HG03342 (cell line): ENCODE measurements at regions not wholly inside any gene's neighbourhood (a gene's known extent, or its start where the extent isn't known, plus 50 kb on each side); places are given as distances from the start of the nearest gene placed in this dataset.

Experiments
- ATAC-seq: cut with Tn5 transposase; IDR thresholded peaks from one replicate; pipeline ENCODE4 v1.9.1; 2021; ENCODE audit warnings: mild to moderate bottlenecking, moderate library complexity; ENCODE audit not compliant: unreplicated experiment

DNA sequence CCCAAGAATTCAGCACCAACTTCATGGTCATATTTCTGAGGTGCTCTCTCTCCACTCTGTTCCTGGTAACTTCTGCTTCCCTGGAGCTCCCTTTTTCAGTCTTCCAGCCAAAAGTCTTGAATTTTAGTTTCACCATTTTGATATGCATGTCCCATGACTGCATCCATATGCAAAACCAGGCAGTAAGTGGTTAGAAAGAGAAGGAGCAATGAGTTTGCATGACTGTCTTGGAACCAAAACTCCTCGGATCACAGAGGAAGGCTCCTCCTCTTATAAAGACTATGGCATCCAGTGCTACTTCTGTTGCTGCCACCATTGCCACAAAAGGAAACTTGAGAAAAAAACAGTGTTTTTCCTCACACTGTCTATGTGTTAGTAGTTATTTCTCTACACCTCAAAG, 269.1 kb upstream of the GLI3 start:
- ATAC-seq, result no peak

DNA sequence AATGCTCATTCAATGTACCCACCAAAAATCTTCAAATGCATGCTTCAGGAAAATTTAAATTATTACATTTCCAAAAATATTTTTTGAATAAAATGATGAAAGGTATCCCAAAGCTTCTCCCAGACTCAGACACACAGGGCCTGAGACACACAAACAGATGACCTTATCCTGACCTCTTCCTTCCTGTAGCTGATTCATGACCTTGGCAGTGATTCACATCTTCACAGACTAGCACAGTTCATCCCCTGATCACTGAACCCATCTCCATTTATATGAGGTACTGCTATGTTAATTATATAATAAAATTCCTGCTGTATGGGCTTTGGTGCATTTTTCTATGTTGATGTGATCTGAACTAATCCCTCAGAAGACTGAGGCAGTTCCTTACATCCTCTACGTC, 265.0 kb upstream of the GLI3 start:
- no peak for ATAC-seq

DNA sequence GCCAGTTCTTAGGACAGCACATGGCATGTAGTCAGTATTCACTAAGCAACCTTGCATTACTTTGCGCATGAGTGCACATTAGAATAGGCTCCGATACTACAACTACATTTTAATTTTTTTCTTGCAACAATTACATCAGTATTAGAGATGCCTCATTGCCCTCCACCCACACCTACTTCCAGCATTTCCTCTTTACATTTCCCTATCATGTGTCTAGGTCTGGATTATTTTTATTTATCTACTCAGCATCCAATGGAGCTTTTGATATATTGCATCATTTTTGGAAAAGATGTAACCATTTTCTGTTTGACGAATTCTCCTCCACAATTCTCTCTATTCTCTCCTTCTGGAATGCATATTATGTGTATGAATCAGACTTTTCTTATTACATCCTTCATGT, 258.2 kb upstream of the GLI3 start:
- no peak for ATAC-seq

DNA sequence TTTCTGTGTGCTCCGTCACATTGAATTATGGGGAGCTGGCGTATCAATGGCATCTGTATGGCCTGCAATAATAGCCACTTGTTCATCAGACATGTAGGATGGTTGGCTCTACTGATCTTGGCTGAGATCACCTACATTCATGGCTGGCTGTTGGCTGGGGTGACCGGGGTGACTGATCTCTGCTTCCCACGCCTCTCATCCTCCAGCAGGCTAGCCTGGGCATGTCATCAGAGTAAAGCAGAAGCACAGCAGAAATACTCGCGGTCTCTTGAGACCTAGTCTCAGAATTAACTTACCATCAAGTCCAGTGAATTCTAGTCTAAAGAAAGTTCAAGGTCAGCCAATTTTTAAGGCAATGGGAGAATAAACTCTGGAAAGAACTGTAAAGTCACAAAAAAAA, 257.7 kb upstream of the GLI3 start:
- ATAC-seq, result no peak

DNA sequence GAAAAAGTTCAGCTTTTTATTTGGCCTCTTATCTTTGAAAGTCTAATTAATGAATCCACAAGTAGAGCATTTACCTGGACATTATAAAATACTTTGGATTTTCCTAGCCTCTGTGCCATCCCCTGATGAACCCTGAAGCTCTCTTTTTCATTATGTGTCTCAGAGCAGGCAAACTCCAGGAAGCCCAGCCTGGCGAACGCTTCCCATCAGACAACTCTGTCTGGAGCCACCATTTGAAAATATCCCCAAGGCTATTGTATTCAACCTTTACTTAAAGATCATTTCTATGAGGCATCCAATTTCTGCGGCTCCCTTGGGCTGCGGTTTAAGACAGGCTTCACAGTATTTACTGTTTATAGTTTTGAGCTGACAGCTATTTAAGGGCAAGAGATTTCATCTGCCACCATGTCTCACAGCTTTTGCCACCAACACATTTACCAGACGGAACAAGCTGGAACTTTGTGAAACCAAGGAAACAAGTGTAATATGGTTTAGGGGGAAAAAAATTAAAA, 257.2 kb upstream of the GLI3 start:
- no peak for ATAC-seq

DNA sequence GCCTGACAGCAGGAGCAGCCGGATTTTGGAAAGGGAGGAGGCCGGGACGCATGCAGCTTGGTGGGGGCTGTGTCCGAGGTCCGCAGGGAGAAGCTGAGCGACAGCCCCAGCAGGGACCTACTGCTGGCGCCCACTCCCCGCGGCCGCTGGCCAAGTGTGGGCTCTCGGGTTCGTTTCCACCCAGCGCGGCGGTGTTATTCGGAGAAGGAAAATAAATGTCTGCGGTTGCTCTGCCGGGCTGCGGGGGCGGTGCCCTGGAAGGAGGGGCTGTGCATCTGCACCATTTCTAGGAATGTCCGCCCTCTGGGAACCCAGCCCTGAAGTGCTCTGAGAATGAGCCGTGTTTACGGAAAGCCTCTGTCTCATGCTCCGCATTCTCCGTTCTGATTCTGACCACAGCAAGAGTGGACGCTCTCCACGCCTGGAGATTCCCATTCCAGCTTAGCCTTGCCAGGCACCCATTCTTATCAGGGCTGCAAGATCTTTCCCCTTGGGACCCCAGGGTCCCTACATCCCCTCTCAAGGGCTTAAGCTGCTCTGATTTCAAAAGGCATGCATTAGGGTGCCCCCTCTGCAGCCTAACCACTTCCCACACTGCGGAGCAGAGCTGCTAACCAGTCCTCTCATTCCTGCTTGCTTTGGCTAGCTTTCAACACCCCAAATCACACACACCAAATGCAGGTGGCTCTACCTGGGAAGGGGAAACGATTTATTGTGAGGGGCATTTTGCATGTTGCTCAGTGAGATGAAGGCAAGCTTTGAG, 256.6 kb upstream of the GLI3 start:
- ATAC-seq, result no peak

DNA sequence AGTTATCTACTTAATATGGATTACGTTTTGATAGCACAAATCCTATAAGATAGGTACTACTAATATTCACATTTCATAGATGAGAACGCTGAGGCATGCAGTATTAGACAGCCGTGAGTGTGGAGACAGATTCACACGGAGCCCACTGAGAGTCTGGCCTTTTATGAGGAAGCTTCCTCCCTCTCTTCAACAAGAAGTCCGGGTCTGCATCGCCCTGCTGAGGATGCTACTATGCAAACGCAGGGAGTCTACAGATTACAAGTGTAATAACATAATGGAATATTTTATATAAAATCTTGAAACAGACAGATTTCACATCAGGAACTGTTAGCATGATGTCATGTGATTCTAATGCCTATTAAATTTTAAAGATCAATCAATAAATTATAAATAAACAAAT, 255.9 kb upstream of the GLI3 start:
- ATAC-seq, result no peak

DNA sequence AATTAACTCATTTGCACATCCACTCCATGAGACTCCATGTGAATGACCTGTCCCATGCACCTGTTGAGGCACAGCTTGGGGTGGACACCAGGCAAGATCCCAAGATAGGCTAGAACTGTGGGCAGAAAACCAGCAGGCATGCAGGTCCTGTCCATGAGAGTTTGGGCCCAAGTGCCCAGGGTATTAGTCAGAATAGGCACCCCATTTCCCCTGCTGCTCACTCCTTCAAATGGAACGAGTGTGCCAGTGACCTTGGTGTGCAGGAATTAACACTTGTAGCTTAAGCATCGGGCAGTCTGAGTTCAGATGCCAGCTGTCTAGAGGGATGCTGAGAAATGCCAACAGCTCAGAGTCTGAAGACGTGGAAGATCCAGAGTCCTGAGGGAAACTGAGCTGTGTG, 254.1 kb upstream of the GLI3 start:
- no peak for ATAC-seq

DNA sequence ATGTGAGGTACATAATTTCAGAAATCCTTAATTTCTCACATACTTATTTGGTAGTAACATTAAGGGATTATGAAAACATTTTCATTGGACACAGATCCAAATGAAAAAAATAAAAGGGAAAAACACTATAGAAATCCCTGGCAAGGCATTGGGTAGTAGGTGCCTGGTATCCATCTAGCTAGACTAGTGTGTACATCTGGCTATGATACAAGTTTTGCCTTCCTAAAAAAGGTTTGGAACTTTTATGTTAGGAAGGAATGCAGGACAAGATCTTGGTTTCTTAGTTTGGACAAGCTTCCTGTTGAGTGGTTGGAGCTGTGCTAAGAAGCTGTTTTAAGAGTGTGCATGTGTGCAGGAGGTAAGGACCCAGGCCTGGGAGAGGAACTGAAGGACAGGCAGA, 252.3 kb upstream of the GLI3 start:
- ATAC-seq, result no peak

DNA sequence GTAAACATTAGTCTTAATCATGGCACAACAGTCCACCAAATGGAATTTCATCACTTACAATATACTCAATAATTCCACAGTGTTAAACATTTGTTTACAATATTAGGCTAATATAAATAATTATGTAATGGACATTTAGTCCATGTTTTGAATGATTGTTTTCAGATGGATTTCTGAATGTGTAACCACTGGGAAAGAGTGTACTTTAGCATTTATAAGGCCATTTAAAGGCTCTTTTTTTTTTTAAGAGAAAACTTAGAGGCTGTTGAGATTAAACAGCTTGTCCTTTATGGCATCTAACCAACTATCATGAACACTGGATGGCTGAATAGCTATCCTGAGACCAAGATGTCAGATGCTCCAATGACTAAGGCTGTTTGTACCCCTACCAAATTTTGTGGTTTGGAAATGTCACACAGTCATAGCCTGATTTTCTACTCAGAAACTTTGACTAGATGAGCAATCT, 248.3 kb upstream of the GLI3 start:
- no peak for ATAC-seq

DNA sequence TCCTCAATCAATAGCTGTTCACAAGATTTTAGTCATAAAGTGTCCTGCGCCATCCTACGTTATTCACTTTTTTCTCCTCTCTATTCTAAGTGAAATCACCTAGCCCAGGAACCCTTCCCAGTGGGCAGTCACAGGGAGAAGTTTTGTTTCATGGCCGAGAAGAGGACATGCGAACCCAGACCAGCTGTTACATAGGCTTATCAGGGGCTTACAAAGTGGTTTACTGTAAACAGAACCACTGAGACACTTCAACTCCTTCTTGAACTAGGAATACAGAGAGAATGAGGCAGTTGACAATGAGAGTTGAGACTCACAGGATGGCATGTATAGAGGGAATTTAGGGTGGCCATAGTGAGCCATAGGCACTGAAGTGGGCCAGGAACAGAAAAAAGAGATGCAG, 246.9 kb upstream of the GLI3 start:
- ATAC-seq, result no peak

DNA sequence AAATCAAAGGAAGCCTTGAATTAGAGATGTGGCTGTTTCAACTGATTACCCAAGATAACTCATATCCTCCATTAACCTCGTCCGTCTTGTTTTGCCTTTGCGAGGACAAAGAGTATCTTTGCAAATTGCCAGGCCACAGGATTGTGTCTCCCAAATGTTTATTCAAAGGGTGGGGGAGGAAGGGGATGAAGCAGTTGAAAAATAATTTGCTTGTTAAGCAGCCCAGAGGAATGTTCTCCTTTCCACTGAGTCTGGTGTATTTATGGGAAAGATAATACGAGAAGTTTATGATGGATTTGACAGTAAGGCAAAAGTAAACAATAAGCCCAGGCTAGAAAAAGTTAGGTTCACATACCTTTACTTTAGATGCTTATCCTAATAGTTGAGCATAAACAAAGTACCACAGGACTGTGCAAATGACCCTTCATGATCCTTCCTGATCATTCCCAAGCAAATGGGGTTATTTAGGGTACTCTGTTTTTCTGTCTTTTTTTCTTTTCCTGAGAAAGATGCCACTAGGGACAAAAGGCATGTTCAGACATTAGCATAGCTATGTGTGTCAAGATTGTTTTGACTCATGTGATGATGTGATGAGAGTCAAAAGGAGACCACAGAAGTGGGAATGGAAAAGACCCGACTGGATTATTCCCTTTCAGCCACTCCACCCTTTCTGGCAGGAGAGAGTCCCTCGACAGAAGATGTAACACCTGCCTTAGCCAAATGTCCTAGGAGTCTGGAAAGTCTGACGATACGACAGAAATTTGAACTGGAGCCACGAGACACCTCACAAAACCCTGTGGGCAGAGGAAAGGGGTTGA, 243.0 kb upstream of the GLI3 start:
- ATAC-seq, result no peak

DNA sequence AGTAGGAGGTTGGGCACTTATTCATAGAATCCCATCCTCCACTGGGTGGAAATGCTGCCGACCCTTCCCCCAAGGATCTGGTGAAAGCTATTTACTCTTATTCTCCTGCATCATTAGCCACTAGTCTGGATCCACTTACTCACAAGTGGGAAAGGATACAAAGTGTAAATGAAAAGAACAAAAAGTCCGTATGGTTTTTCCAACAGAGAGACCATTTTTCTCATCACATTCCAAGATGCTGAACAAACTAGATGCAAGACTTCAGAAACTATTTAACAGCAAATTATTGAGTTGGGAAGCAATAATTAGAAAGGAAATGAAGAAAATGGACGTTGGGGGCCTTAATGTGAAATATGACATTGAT, 242.4 kb upstream of the GLI3 start:
- ATAC-seq, result no peak

DNA sequence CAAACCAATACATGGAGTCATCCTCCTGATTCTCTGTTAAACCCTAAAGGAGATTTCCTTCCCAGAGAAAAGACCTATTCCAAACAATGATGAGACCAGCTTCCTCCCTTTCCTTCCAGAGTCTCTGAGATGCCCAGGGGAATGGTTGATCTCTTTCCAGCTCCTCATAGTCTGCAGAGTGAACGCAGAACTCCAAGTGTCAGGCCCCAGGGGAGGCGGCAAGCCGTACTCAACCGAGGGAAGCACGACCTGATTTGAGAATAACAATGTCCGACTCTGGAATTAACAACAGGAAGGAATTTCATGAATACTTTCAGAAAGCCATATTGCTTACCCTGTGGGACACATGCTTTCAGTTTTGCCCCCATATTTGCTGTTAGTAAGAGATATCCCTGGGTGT, 241.7 kb upstream of the GLI3 start:
- no peak for ATAC-seq

DNA sequence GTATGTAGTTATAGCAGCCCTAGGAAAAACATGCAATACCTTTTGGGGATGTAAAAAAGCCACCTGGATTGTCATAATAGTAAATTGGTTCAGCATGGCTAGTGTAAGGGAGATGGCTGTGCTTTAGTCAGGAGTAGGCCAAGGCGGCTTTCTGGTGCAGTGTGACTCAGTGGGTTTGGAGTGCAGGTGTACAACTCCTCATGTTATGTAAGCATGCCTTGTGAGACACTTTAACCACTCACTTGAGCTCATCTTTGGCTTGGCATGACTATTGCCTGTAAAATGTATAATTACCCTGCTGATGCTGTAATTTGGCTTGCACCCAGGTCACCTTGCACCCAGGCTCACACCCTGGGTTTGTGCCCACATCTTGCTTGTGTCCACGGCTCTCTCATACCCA, 239.2 kb upstream of the GLI3 start:
- ATAC-seq, result no peak

DNA sequence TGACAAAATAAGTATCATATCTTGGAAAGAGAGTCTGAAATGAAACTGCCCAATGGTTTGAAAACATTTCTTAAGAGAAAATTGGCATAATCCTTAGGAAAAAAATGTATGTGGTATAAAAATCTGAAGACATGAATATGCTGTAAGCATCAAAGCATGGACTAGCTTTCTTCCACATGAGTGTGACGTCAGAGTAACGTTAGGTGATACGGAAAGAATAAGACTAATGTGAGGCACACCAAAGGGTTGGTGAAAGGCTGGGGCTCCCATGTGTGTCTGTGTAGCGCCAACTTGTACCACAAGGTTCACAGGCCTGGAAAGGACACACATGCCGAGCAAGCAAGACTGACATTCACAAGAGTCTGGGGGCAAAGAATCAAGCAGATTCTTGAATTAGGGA, 238.1 kb upstream of the GLI3 start:
- ATAC-seq, result no peak

DNA sequence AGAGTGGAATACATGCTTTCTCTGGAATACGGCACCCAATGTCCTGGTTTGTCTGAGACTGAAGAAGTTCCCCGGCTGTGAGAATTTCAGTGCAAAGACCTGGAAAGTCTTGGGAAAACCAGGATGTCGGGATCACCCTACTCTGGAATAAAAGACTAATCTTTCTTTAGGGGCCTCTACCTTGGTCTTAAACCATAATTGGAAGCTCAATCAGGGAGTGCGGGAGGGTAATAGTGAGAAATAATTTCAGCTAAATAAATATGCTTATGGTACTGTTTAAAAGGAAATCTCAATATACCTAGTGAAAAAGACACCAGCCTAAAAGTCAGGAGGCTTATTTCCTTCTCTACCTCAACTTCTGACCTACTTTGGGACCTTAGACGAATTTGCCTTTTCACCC, 236.1 kb upstream of the GLI3 start:
- no peak for ATAC-seq

DNA sequence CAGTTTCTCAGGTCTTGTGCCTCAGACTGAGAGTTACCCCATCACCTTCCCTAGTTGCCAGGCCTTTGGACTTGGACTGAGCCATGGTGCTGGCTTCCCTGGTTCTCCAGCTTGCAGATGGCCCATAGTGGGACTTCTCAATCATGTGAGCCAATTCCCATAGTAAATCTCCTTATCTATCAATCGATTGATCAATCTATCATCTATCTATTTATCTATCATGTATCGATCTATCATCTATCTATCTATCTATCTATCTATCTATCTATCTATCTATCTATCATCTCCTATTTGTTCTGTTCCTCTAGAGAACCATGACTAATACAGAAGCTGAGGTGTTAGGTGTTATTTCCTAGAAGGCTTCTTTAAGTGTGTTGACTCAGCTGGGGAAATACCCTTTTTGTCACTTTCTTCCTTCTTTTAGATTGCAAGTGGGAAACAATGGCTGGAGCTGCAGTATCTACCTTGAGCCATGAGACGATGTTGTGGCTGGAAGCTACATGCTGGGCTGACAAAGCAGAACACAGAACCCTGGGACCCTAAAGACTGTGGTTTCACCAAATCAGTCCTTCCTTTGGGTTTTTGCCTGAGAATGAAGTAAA, 234.7 kb upstream of the GLI3 start:
- no peak for ATAC-seq

DNA sequence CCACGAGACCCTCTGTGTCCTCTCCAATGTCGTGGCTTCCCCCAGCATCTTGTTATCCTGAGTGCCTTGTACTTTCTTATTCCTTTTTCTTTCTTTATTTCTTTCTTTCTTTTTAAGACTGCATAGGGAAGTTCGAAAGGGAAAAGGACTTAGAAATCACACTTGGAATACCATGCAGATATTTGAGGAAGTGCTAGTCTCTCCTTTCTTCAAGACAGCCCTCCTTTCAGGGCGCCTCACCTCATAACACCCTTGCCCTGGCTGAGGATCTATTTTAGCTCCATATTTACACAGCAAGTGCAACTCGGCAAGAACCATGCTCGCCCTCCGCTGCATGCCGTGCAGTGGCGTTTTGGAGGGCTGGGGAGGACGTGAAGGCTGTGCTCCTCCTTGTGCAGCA, 232.3 kb upstream of the GLI3 start:
- ATAC-seq, result no peak

DNA sequence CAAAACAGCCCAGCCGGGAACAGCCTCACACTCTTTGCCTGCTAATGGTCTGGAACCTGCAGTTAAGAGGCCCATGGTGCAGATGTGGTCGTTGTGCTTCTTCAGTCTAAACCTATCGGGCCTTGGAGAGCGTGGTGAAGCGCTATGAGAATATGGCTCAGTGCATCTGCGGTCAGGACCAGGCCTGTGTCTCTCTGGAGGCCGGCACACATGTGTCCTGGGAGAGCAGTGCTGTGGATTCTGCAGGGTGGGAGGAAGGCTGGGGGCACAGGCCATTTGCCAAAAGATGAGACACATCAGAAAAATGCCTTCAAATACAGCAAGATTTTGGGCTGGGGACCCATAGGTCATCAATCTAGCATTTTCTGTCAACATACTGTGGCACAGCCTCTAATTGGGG, 231.5 kb upstream of the GLI3 start:
- ATAC-seq, result no peak

DNA sequence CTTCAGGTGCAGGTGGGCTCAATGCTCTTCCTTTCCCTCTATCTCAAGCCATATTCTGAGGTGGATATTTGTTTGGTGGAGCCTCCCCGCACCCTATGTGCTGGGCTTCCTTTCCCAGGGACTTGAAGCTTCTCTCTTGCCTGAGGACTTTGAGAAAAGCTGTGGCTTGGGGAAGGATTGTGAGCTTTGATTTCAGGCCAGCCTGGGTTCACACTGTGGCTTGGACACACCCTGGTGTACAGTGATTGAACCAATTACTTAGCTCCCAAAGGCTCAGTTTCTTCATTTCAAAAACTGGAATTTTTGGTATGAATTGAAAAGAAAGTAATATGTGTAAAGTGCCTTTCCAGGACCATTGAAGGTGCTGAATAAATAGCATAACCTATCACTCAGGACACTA, 224.5 kb upstream of the GLI3 start:
- ATAC-seq, result no peak

DNA sequence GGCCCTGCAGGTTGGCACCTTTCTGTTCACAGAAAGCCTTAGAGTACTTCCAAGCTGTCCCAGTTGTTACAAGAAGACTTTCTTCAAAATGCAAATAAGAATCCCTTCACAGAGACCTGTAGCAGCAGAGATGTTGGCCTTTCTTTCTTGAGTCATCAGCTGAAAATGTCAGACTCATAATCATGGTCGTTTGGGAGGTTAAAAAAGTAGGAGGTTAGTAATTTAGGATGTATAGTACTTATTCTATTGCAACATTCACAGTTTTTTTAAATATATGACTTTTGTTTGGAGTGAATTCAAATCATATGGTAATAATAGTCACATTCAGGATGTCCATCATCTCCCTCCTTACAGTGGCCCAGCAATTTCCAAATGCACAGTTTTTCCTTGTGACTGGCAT, 223.9 kb upstream of the GLI3 start:
- ATAC-seq, result no peak
